ENCODE measurements at regions not wholly inside any gene's neighbourhood (a gene's known extent, or its start where the extent isn't known, plus 50 kb on each side); places are given as distances from the start of the nearest gene placed in this dataset.

GRCh38 chr2:221335219-221335752 is 236.8 kb downstream of the EPHA4 start:
- H3K9me2 ChIP-seq (ENCODE audit: low read depth, low read length) = no peaks in the 10 kb centered on the region
- no peak overlapping the region for H2AFZ ChIP-seq (ENCODE audit: low read length)
- no peaks in the 10 kb centered on the region for H3K4me1 ChIP-seq (ENCODE audit: insufficient read depth, low read length, severe bottlenecking)
- H3K79me2 ChIP-seq (ENCODE audit: insufficient read depth, low read length) = no peaks in the 10 kb centered on the region
- no peak overlapping the region for H3K27ac ChIP-seq (ENCODE audit: low read depth, low read length, poor library complexity, severe bottlenecking)
- no peak overlapping the region for H3K9ac ChIP-seq (ENCODE audit: low read length)
- H3F3A ChIP-seq (ENCODE audit: insufficient read depth, low read length) = no peaks in the 10 kb centered on the region
- H3K4me3 ChIP-seq (ENCODE audit: low read depth, low read length, poor library complexity, severe bottlenecking) = no peak overlapping the region
- H3K4me2 ChIP-seq (ENCODE audit: low read length) = no peak overlapping the region
- no peaks in the 10 kb centered on the region for H3K9me3 ChIP-seq (ENCODE audit: low read length)
- H3K27me3 ChIP-seq (ENCODE audit: insufficient read depth, low read length) = no peaks in the 10 kb centered on the region
- no peaks in the 10 kb centered on the region for H4K20me1 ChIP-seq (ENCODE audit: insufficient read depth, low read length)
- no peak for TF ChIP-seq EZH2 (IDR thresholded peaks at IDR 0.05; ENCODE audit: borderline replicate concordance, low read length)
- TF ChIP-seq, protein P1, sequence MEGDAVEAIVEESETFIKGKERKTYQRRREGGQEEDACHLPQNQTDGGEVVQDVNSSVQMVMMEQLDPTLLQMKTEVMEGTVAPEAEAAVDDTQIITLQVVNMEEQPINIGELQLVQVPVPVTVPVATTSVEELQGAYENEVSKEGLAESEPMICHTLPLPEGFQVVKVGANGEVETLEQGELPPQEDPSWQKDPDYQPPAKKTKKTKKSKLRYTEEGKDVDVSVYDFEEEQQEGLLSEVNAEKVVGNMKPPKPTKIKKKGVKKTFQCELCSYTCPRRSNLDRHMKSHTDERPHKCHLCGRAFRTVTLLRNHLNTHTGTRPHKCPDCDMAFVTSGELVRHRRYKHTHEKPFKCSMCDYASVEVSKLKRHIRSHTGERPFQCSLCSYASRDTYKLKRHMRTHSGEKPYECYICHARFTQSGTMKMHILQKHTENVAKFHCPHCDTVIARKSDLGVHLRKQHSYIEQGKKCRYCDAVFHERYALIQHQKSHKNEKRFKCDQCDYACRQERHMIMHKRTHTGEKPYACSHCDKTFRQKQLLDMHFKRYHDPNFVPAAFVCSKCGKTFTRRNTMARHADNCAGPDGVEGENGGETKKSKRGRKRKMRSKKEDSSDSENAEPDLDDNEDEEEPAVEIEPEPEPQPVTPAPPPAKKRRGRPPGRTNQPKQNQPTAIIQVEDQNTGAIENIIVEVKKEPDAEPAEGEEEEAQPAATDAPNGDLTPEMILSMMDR (IDR thresholded peaks at IDR 0.05; ENCODE audit: low read length) = no peak
- no peaks in the 10 kb centered on the region for H3K36me3 ChIP-seq (ENCODE audit: insufficient read depth, low read length)

- no peak for TF ChIP-seq EZH2 (IDR thresholded peaks at IDR 0.05; ENCODE audit: borderline replicate concordance, low read length)
- TF ChIP-seq, protein P1 (IDR thresholded peaks at IDR 0.05; ENCODE audit: low read length) = no peak
- Histone ChIP-seq H2AFZ (ENCODE audit: low read length) (no peak overlapping the region), H3K9me3 (ENCODE audit: low read length) (no peaks in the 10 kb centered on the region), H3K4me2 (ENCODE audit: low read length) (no peak overlapping the region), H3K9ac (ENCODE audit: low read length) (no peak overlapping the region), H3K27ac (ENCODE audit: low read depth, low read length, poor library complexity, severe bottlenecking) (no peak overlapping the region), H3F3A (ENCODE audit: insufficient read depth, low read length) (no peaks in the 10 kb centered on the region), H3K36me3 (ENCODE audit: insufficient read depth, low read length) (no peaks in the 10 kb centered on the region), H3K9me2 (ENCODE audit: low read depth, low read length) (no peaks in the 10 kb centered on the region), H3K79me2 (ENCODE audit: insufficient read depth, low read length) (no peaks in the 10 kb centered on the region), H3K27me3 (ENCODE audit: insufficient read depth, low read length) (no peaks in the 10 kb centered on the region), H4K20me1 (ENCODE audit: insufficient read depth, low read length) (no peaks in the 10 kb centered on the region), H3K4me1 (ENCODE audit: insufficient read depth, low read length, severe bottlenecking) (no peaks in the 10 kb centered on the region), H3K4me3 (ENCODE audit: low read depth, low read length, poor library complexity, severe bottlenecking) (no peak overlapping the region)
Measured at GRCh38 chr2:221336967-221337366, 235.1 kb downstream of the EPHA4 start.

DNA sequence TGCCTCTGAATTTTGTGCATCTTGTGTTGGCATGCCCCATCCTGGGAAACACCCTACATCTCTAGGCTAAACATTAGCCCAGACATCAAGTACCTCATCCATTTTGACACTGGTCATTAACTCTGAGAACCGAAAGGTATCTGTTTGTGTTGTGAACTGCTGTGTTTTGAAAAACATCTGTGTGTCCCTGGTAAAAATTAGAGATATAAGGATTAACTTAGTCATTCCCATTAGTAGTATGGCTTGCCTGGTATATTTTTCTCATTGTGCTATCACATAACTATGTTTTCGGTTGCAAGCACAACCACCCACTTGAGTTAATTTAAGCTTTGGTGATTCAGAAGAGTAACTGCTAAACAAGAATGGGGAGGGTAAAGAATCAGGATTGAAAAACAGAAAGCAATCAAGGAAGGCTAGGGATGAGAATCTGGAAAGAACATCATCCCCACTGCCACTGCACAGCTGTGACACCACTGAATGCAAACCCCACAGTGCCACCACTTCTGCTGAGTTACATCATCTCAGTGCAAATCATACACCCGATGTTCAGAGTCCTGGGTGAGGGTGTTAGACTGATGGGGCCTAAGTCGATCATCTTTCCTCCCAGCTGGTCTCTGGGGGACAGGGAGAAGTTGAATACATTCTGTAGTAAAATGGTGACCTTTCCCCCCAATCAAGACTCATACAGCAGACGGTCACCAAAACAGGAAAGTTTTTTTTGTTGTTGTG is 234.0 kb downstream of the EPHA4 start:
- Histone ChIP-seq H3K27ac (ENCODE audit: low read depth, low read length, poor library complexity, severe bottlenecking) (no peak overlapping the region), H3K4me2 (ENCODE audit: low read length) (no peak overlapping the region), H3K4me3 (ENCODE audit: low read depth, low read length, poor library complexity, severe bottlenecking) (no peak overlapping the region), H4K20me1 (ENCODE audit: insufficient read depth, low read length) (no peaks in the 10 kb centered on the region), H3K4me1 (ENCODE audit: insufficient read depth, low read length, severe bottlenecking) (no peaks in the 10 kb centered on the region), H2AFZ (ENCODE audit: low read length) (no peak overlapping the region), H3K36me3 (ENCODE audit: insufficient read depth, low read length) (no peaks in the 10 kb centered on the region), H3K9me2 (ENCODE audit: low read depth, low read length) (no peaks in the 10 kb centered on the region), H3K27me3 (ENCODE audit: insufficient read depth, low read length) (no peaks in the 10 kb centered on the region), H3K79me2 (ENCODE audit: insufficient read depth, low read length) (no peaks in the 10 kb centered on the region), H3K9ac (ENCODE audit: low read length) (no peak overlapping the region), H3F3A (ENCODE audit: insufficient read depth, low read length) (no peaks in the 10 kb centered on the region), H3K9me3 (ENCODE audit: low read length) (no peaks in the 10 kb centered on the region)
- TF ChIP-seq EZH2 (IDR thresholded peaks at IDR 0.05; ENCODE audit: borderline replicate concordance, low read length) = no peak
- TF ChIP-seq, protein P1 (IDR thresholded peaks at IDR 0.05; ENCODE audit: low read length) = no peak

Measured in OCI-LY1 (cell line).